ENCODE measurements at regions not wholly inside any gene's neighbourhood (a gene's known extent, or its start where the extent isn't known, plus 50 kb on each side); places are given as distances from the start of the nearest gene placed in this dataset.

DNA sequence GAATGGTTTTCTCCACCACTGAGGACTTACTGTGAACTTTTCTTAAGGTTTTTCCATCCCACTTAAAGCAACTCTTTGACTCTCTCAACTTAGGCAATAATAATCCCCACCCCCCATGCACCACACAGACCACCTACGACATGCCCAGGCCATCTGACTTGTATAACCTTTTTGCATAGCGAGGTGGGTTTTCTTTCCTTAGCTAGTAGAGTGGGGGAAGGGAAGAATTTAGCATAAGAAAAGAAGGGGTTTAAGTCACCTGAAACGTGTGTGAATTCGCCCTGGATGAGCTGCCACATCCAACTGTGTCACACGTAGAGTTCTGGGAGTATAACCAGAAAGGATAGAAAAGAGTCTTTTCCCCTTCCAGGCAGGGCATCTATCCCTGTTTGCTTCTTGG, 262.7 kb downstream of the YTHDC2 start:
- no peak overlapping the region for H3K4me3 ChIP-seq
- TF ChIP-seq, protein P1, sequence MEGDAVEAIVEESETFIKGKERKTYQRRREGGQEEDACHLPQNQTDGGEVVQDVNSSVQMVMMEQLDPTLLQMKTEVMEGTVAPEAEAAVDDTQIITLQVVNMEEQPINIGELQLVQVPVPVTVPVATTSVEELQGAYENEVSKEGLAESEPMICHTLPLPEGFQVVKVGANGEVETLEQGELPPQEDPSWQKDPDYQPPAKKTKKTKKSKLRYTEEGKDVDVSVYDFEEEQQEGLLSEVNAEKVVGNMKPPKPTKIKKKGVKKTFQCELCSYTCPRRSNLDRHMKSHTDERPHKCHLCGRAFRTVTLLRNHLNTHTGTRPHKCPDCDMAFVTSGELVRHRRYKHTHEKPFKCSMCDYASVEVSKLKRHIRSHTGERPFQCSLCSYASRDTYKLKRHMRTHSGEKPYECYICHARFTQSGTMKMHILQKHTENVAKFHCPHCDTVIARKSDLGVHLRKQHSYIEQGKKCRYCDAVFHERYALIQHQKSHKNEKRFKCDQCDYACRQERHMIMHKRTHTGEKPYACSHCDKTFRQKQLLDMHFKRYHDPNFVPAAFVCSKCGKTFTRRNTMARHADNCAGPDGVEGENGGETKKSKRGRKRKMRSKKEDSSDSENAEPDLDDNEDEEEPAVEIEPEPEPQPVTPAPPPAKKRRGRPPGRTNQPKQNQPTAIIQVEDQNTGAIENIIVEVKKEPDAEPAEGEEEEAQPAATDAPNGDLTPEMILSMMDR (IDR thresholded peaks at IDR 0.05; ENCODE audit: low read depth, low read length) = no peak
- no peak overlapping the region for H3K27ac ChIP-seq
- no peaks in the 10 kb centered on the region for H3K36me3 ChIP-seq
- DNase-seq (ENCODE audit: low read depth in 1 of 2, low spot score in 1 of 2) = no peak
- no peaks in the 10 kb centered on the region for H3K27me3 ChIP-seq
- no peaks in the 10 kb centered on the region for H3K9me3 ChIP-seq (ENCODE audit: low read depth)
- no peaks in the 10 kb centered on the region for H3K4me1 ChIP-seq (ENCODE audit: low read depth)

DNA sequence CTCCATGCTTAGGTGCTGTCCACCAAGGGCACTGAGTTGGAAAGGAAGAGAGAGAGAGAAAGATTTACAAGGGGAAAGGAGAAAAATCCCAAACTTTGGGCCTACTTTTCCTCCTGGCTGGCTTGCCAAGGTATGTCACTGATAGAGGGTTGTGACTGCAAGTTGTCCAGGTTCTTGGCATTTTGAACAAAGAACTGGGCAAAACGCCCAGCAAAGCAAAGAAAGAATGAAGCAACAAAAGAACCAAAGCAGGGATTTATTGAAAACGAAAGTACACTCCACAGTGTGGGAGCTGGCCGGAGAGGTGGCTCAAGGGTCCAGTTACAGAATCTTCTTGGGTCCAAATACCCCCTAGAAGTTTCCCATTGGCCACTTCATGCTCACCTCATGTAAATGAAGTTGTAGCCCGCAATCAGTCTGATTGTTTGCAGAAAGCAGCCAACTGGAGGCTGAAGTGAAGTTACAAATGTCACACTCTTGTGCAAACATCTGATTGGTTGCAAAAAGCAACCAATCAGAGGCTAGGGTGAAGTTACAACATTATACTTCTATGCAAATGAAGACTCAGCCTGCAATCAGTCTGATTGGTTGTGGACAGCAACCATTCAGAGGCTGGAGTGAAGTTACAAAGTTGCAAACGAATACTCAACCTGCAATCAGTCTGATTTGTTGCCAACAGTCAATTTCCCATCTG, 263.5 kb downstream of the YTHDC2 start:
- DNase-seq (ENCODE audit: low read depth in 1 of 2, low spot score in 1 of 2) = peak in 1 of 2 donors; percentile 21
- no peak overlapping the region for H3K27ac ChIP-seq

DNA sequence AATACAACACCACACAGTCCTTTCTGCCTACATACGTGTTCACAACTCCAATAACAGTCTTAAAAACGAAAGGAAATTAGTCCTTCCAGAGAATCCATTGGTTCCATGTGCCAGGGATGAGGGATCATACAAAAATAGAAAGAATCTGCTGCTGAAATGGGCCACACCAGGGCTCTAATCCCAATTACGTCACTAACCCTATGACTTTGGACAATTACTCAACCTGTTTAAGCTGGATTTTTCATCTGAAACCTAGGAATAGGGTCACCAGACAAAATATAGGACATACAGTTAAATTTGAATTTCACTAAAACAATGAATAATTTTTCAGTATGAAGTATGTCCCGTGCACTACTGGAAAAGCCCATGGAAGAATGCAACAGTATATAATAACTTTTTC, 264.7 kb downstream of the YTHDC2 start:
- no peaks in the 10 kb centered on the region for H3K4me1 ChIP-seq (ENCODE audit: low read depth)
- no peaks in the 10 kb centered on the region for H3K36me3 ChIP-seq
- no peaks in the 10 kb centered on the region for H3K27me3 ChIP-seq
- TF ChIP-seq, protein P1 (IDR thresholded peaks at IDR 0.05; ENCODE audit: low read depth, low read length) = no peak
- no peak for DNase-seq (ENCODE audit: low read depth in 1 of 2, low spot score in 1 of 2)
- H3K27ac ChIP-seq = no peak overlapping the region
- H3K9me3 ChIP-seq (ENCODE audit: low read depth) = no peaks in the 10 kb centered on the region
- no peak overlapping the region for H3K4me3 ChIP-seq

More for the DNA sequence above, 263.5 kb downstream of the YTHDC2 start:
- Histone ChIP-seq H3K36me3 (no peaks in the 10 kb centered on the region), H3K4me3 (no peak overlapping the region), H3K9me3 (ENCODE audit: low read depth) (no peaks in the 10 kb centered on the region), H3K4me1 (ENCODE audit: low read depth) (no peaks in the 10 kb centered on the region), H3K27me3 (no peaks in the 10 kb centered on the region)
- TF ChIP-seq, protein P1 (IDR thresholded peaks at IDR 0.05; ENCODE audit: low read depth, low read length) = no peak

DNA sequence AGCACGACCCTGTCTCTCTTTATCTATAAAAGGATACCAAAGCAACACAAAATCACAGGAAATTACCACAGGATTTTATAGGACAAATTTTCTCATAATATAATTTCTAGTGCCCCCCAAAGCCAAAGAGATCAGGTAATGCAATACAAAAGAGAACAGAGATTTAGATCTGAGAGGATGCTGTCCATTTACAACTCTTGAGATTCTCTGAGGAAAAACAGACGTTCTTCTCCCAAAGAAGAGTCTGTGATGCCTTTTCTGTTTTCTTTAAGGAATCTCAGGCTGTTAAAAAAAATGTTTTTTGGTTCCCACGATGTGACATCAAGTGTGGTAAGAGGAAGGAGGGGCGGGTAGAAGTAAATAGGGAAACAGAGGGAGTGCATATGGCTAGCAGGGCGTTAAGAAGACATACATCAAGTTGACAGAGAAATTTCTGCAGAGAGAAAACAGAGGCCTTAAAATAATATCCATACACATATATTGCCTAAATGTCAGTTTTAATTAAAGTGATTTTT, 274.7 kb downstream of the YTHDC2 start:
- Histone ChIP-seq H3K4me1 (ENCODE audit: low read depth) (no peaks in the 10 kb centered on the region), H3K9me3 (ENCODE audit: low read depth) (no peaks in the 10 kb centered on the region), H3K4me3 (no peak overlapping the region), H3K36me3 (no peaks in the 10 kb centered on the region), H3K27ac (no peak overlapping the region), H3K27me3 (no peaks in the 10 kb centered on the region)
- TF ChIP-seq, protein P1 (IDR thresholded peaks at IDR 0.05; ENCODE audit: low read depth, low read length) = no peak
- DNase-seq (ENCODE audit: low read depth in 1 of 2, low spot score in 1 of 2) = no peak

DNA sequence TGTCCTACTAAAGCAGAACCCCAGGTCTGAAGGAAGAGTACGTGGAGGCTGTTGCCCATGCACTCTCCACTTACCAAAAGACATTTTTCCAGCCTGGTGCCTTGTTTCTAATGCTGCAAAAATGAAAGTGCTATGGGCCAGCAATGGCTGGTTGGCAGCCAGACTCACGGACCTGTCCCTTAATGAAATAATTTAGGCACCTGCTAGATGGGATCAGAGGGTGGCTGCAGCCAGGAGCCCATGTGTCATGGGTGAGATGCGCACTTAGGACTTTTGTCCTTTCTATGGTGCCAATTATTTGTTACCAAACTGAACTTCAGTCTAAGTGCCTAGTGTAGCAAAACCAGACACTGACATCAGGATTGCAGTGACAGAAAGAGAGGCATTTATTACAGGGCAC, 276.3 kb downstream of the YTHDC2 start:
- Histone ChIP-seq H3K9me3 (ENCODE audit: low read depth) (no peaks in the 10 kb centered on the region), H3K4me3 (no peak overlapping the region), H3K36me3 (no peaks in the 10 kb centered on the region), H3K27me3 (no peaks in the 10 kb centered on the region), H3K27ac (no peak overlapping the region), H3K4me1 (ENCODE audit: low read depth) (no peaks in the 10 kb centered on the region)
- TF ChIP-seq, protein P1 (IDR thresholded peaks at IDR 0.05; ENCODE audit: low read depth, low read length) = no peak
- DNase-seq (ENCODE audit: low read depth in 1 of 2, low spot score in 1 of 2) = no peak
